AG08395 (cell line): ENCODE measurements at regions not wholly inside any gene's neighbourhood (a gene's known extent, or its start where the extent isn't known, plus 50 kb on each side); places are given as distances from the start of the nearest gene placed in this dataset.
A peak's percentile ranks its signal among the peaks of the same experiment; 100 is the strongest.
"Not testable (repeated sequence)": the region's sequence is repeated elsewhere in the genome, so short reads cannot be mapped to it uniquely, and the experiment has no call there.

Experiments
- DNase-seq: peaks from one replicate; pipeline ENCODE4 v3.0.0; 2012; ENCODE audit warnings: mixed read lengths, low spot score

DNA sequence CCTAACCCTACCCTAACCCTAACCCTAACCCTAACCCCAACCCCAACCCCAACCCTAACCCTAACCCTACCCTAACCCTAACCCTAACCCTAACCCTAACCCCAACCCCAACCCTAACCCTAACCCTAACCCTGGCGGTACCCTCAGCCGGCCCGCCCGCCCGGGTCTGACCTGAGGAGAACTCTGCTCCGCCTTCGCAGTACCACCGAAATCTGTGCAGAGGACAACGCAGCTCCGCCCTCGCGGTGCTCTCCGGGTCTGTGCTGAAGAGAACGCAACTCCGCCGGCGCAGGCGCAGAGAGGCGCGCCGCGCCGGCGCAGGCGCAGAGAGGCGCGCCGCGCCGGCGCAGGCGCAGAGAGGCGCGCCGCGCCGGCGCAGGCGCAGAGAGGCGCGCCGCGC lies 56.1 kb upstream of the IQSEC3 start:
- not testable (repeated sequence) for DNase-seq

DNA sequence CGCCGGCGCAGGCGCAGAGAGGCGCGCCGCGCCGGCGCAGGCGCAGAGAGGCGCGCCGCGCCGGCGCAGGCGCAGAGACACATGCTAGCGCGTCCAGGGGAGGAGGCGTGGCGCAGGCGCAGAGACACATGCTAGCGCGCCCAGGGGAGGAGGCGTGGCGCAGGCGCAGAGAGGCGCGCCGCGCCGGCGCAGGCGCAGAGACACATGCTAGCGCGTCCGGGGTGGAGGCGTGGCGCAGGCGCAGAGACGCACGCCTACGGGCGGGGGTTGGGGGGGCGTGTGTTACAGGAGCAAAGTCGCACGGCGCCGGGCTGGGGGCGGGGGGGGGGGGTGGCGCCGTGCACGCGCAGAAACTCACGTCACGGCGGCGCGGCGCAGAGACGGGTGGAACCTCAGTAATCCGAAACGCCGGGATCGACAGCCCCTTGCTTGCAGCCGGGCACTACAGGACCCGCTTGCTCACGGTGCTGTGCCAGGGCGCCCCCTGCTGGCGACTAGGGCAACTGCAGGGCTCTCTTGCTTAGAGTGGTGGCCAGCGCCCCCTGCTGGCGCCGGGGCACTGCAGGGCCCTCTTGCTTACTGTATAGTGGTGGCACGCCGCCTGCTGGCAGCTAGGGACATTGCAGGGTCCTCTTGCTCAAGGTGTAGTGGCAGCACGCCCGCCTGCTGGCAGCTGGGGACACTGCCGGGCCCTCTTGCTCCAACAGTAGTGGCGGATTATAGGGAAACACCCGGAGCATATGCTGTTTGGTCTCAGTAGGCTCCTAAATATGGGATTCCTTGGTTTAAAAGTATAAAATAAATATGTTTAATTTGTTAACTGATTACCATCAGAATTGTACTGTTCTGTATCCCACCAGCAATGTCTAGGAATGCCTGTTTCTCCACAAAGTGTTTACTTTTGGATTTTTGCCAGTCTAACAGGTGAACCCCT lies 55.4 kb upstream of the IQSEC3 start:
- not testable (repeated sequence) for DNase-seq

DNA sequence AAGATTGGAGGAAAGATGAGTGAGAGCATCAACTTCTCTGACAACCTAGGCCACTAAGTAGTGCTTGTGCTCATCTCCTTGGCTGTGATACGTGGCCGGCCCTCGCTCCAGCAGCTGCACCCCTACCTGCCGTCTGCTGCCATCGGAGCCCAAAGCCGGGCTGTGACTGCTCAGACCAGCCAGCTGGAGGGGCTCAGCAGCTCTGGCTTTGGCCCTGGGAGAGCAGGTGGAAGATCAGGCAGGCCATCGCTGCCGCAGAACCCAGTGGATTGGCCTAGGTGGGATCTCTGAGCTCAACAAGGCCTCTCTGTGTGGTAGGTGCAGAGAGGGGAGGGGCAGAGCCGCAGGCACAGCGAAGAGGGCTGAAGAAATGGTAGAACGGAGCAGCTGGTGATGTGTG lies 54.3 kb upstream of the IQSEC3 start:
- not testable (repeated sequence) for DNase-seq

DNA sequence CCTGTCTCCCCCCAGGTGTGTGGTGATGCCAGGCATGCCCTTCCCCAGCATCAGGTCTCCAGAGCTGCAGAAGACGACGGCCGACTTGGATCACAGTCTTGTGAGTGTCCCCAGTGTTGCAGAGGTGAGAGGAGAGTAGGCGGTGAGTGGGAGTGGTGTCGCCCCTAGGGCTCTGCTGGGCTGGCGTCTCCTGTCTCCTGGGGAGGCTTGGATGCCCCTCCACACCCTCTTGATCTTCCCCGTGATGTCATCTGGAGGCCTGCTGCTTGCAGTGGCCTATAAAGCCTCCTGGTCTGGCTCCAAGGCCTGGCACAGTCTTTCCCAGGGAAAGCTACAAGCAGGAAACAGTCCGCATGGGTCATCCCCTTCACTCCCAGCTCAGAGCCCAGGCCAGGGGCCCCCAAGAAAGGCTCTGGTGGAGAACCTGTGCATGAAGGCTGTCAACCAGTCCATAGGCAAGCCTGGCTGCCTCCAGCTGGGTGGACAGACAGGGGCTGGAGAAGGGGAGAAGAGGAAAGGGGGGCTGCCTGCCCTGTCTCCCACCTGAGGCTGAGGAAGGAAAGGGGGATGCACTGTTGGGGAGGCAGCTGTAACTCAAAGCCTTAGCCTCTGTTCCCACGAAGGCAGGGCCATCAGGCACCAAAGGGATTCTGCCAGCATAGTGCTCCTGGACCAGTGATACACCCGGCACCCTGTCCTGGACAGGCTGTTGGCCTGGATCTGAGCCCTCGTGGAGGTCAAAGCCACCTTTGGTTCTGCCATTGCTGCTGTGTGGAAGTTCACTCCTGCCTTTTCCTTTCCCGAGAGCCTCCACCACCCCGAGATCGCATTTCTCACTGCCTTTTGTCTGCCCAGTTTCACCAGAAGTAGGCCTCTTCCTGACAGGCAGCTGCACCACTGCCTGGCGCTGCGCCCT lies 53.6 kb upstream of the IQSEC3 start:
- peak; percentile 2 for DNase-seq

DNA sequence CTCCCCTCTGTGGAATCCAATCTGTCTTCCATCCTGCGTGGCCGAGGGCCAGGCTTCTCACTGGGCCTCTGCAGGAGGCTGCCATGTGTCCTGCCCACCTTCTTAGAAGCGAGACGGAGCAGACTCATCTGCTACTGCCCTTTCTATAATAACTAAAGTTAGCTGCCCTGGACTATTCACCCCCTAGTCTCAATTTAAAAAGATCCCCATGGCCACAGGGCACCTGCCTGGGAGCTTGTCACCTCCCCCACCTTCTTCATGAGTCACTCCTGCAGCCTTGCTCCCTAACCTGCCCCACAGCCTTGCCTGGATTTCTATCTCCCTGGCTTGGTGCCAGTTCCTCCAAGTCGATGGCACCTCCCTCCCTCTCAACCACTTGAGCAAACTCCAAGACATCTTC lies 52.7 kb upstream of the IQSEC3 start:
- DNase-seq: peak; percentile 1

DNA sequence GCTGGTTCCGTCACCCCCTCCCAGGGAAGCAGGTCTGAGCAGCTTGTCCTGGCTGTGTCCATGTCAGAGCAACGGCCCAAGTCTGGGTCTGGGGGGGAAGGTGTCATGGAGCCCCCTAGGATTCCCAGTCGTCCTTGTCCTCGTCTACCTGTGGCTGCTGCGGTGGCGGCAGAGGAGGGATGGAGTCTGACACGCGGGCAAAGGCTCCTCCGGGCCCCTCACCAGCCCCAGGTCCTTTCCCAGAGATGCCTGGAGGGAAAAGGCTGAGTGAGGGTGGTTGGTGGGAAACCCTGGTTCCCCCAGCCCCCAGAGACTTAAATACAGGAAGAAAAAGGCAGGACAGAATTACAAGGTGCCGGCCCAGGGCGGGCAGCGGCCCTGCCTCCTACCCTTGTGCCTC lies 51.9 kb upstream of the IQSEC3 start:
- DNase-seq: not testable (repeated sequence)

DNA sequence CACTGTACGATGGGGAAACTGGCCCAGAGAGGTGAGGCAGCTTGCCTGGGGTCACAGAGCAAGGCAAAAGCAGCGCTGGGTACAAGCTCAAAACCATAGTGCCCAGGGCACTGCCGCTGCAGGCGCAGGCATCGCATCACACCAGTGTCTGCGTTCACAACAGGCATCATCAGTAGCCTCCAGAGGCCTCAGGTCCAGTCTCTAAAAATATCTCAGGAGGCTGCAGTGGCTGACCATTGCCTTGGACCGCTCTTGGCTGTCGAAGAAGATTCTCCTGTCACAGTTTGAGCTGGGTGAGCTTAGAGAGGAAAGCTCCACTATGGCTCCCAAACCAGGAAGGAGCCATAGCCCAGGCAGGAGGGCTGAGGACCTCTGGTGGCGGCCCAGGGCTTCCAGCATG lies 51.2 kb upstream of the IQSEC3 start:
- DNase-seq: not testable (repeated sequence)

DNA sequence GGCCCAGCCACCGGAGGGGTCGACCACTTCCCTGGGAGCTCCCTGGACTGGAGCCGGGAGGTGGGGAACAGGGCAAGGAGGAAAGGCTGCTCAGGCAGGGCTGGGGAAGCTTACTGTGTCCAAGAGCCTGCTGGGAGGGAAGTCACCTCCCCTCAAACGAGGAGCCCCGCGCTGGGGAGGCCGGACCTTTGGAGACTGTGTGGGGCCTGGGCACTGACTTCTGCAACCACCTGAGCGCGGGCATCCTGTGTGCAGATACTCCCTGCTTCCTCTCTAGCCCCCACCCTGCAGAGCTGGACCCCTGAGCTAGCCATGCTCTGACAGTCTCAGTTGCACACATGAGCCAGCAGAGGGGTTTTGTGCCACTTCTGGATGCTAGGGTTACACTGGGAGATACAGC lies 50.5 kb upstream of the IQSEC3 start:
- not testable (repeated sequence) for DNase-seq

DNA sequence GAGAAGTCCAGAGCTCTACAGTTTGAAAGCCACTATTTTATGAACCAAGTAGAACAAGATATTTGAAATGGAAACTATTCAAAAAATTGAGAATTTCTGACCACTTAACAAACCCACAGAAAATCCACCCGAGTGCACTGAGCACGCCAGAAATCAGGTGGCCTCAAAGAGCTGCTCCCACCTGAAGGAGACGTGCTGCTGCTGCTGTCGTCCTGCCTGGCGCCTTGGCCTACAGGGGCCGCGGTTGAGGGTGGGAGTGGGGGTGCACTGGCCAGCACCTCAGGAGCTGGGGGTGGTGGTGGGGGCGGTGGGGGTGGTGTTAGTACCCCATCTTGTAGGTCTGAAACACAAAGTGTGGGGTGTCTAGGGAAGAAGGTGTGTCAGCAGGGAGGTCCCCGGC lies 50.0 kb upstream of the IQSEC3 start:
- not testable (repeated sequence) for DNase-seq
